ENCODE measurements at regions not wholly inside any gene's neighbourhood (a gene's known extent, or its start where the extent isn't known, plus 50 kb on each side); places are given as distances from the start of the nearest gene placed in this dataset.
"Not testable (repeated sequence)": the region's sequence is repeated elsewhere in the genome, so short reads cannot be mapped to it uniquely, and the experiment has no call there.

- Mint-ChIP-seq H3K27ac (no peak overlapping the region), H3K4me3 (no peak overlapping the region), H3K4me1 (ENCODE audit: low read depth) (peaks cover 7% of the 10 kb centered on the region), H3K27me3 (no peaks in the 10 kb centered on the region), H3K9me3 (ENCODE audit: low read depth) (no peaks in the 10 kb centered on the region), H3K36me3 (no peaks in the 10 kb centered on the region)
Observed at GRCh38 chr21:35189077-35189863, 140.2 kb upstream of the RUNX1 start.

GRCh38 chr21:35183389-35183788 is 134.3 kb upstream of the RUNX1 start:
- not testable (repeated sequence) for H3K36me3 Mint-ChIP-seq; H3K4me3 Mint-ChIP-seq; H3K4me1 Mint-ChIP-seq (ENCODE audit: low read depth); H3K27me3 Mint-ChIP-seq; H3K27ac Mint-ChIP-seq; H3K9me3 Mint-ChIP-seq (ENCODE audit: low read depth)

DNA sequence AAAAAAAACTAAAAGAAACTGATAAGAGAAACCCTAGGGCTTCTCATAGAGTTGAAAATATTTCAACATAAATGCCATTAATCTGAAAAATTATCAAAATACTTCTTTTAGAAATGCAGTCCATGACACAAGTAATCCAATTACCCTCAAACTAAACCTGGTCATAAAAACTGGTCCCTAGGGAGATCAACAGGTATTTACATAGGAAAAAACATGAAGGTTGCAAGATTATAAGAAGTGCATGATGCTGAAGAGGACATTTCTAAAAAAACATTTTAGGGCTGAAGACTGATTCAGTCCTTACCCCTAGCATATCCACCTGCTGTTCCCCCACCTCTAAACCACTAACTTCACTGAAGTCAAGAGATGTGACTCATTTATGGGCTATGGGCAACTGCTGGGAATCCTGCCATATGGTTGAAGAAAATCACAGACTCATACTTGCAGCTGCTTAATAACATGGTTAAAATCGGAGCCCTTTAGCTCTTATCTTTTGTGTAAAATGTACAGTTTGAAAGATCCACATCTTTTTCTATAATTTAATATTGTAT is 131.0 kb upstream of the RUNX1 start:
- Mint-ChIP-seq H3K27ac (no peak overlapping the region), H3K4me1 (ENCODE audit: low read depth) (peaks cover 9% of the 10 kb centered on the region), H3K4me3 (no peak overlapping the region), H3K27me3 (no peaks in the 10 kb centered on the region), H3K9me3 (ENCODE audit: low read depth) (peaks cover 2% of the 10 kb centered on the region), H3K36me3 (peaks cover under 1% of the 10 kb centered on the region)

- H3K27ac Mint-ChIP-seq, result peak overlapping the region; percentile 71
- no peaks in the 10 kb centered on the region for H3K27me3 Mint-ChIP-seq
- H3K36me3 Mint-ChIP-seq, result peaks cover 2% of the 10 kb centered on the region
- peaks cover 9% of the 10 kb centered on the region for H3K4me1 Mint-ChIP-seq (ENCODE audit: low read depth)
- H3K4me3 Mint-ChIP-seq, result no peak overlapping the region
- peaks cover 4% of the 10 kb centered on the region for H3K9me3 Mint-ChIP-seq (ENCODE audit: low read depth)
Observed at GRCh38 chr21:35178827-35179226, 129.7 kb upstream of the RUNX1 start.

DNA sequence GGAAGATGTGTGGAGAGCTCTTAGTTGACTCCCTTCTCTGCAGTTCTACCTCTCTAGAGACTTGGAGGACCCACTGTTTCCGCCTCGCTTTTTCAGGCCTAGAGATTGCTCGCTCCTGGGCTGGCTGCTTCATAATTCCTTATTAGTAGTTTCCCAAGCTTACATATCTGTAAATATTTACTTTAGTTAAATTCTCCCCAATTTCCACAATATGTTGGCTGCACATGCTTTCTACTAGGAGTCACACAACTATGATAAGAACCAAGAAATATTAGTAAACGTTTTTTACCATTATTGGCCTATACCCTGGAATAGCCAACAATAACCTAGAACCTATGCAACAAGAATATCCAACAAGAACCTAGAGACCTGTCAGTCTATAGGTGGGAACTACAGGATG is 129.0 kb upstream of the RUNX1 start:
- Mint-ChIP-seq H3K27me3 (no peaks in the 10 kb centered on the region), H3K4me3 (no peak overlapping the region), H3K4me1 (ENCODE audit: low read depth) (peaks cover 14% of the 10 kb centered on the region), H3K36me3 (peaks cover 2% of the 10 kb centered on the region), H3K27ac (no peak overlapping the region), H3K9me3 (ENCODE audit: low read depth) (peaks cover 4% of the 10 kb centered on the region)

- H3K4me3 Mint-ChIP-seq, result no peak overlapping the region
- H3K27me3 Mint-ChIP-seq, result no peaks in the 10 kb centered on the region
- H3K27ac Mint-ChIP-seq, result peak overlapping the region; percentile 24
- peaks cover 2% of the 10 kb centered on the region for H3K36me3 Mint-ChIP-seq
- H3K4me1 Mint-ChIP-seq (ENCODE audit: low read depth), result peaks cover 35% of the 10 kb centered on the region
- H3K9me3 Mint-ChIP-seq (ENCODE audit: low read depth), result peaks cover 4% of the 10 kb centered on the region
Observed at GRCh38 chr21:35172231-35172630, 123.1 kb upstream of the RUNX1 start.

GRCh38 chr21:35171385-35171784 is 122.3 kb upstream of the RUNX1 start:
- Mint-ChIP-seq H3K9me3 (ENCODE audit: low read depth) (peaks cover 4% of the 10 kb centered on the region), H3K4me1 (ENCODE audit: low read depth) (peaks cover 35% of the 10 kb centered on the region), H3K27ac (no peak overlapping the region), H3K36me3 (peaks cover 2% of the 10 kb centered on the region), H3K4me3 (no peak overlapping the region), H3K27me3 (no peaks in the 10 kb centered on the region)

DNA sequence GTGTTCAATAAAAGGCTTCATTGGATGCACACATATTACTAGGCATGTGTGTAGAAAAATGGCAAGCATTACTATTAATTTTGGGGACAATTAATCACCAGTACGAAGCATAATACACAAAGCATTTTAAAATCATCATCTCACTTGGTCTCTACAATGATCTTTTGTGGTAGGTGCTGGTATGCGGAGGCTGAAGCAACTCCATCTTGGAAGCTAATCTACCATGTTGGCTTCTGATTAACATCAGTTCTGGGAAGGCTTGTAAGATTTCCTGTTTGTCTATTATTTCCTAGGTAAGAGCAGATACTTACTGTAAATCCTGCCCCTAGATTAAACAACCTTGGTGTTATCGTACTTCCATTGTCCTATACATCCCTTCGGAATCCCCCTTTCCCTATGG is 121.7 kb upstream of the RUNX1 start:
- H3K27me3 Mint-ChIP-seq, result no peaks in the 10 kb centered on the region
- H3K36me3 Mint-ChIP-seq, result peaks cover 2% of the 10 kb centered on the region
- H3K4me1 Mint-ChIP-seq (ENCODE audit: low read depth), result peaks cover 35% of the 10 kb centered on the region
- peak overlapping the region; percentile 2 for H3K27ac Mint-ChIP-seq
- peaks cover 4% of the 10 kb centered on the region for H3K9me3 Mint-ChIP-seq (ENCODE audit: low read depth)
- H3K4me3 Mint-ChIP-seq, result no peak overlapping the region

DNA sequence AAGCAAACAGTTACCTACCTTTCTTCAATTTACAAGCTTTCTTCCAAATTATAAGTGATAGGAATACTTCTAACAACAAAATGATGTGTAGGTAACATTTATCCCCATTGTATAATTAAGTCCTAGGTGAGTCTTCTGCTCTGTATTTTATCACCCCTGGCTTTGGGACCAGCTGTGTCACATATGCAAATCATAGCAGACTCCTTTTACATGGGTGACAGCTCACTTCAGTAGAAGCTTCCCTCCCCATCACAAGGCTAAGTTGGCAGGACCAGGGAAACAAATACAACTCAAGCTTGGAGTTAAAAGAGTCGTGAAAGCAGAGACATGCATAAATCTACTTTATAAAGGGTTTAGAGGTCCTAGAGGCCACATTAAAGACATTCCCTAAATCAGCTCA is 121.1 kb upstream of the RUNX1 start:
- Mint-ChIP-seq H3K9me3 (ENCODE audit: low read depth) (peaks cover 5% of the 10 kb centered on the region), H3K36me3 (peaks cover 2% of the 10 kb centered on the region), H3K27ac (no peak overlapping the region), H3K4me1 (ENCODE audit: low read depth) (peaks cover 35% of the 10 kb centered on the region), H3K4me3 (peak overlapping the region; percentile 14), H3K27me3 (no peaks in the 10 kb centered on the region)

- Mint-ChIP-seq H3K9me3 (ENCODE audit: low read depth) (peaks cover 3% of the 10 kb centered on the region), H3K4me3 (no peak overlapping the region), H3K27ac (no peak overlapping the region), H3K27me3 (no peaks in the 10 kb centered on the region), H3K36me3 (no peaks in the 10 kb centered on the region), H3K4me1 (ENCODE audit: low read depth) (peaks cover 35% of the 10 kb centered on the region)
Observed at GRCh38 chr21:35169574-35169973, 120.5 kb upstream of the RUNX1 start.

- Mint-ChIP-seq H3K27ac (no peak overlapping the region), H3K4me3 (no peak overlapping the region), H3K9me3 (ENCODE audit: low read depth) (peaks cover 8% of the 10 kb centered on the region), H3K36me3 (no peaks in the 10 kb centered on the region), H3K27me3 (no peaks in the 10 kb centered on the region), H3K4me1 (ENCODE audit: low read depth) (peaks cover 35% of the 10 kb centered on the region)
Observed at GRCh38 chr21:35168735-35169134, 119.6 kb upstream of the RUNX1 start.

DNA sequence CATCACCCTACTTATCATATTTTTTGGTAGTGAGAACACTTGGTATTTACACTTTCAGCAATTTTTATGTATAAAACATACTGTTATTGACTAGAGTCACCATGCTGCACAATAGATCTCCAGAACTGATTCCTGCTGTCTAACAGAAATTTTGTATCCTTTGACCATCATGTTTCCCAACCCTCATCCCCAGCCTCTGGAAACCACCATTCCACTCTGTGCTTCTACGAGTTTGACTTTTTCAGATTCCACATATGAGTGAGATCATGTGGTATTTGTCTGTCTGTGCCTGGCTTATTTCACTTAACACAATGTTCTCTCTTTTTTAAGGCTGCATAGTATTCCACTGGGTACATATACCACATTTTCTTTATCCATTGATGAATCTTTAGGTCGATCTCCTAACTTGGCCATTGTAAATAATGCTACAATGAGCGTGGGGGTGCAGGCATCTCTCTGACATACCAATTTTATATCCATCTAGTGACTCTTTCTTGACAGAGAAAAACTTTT is 115.9 kb upstream of the RUNX1 start:
- peaks cover under 1% of the 10 kb centered on the region for H3K36me3 Mint-ChIP-seq
- peaks cover 8% of the 10 kb centered on the region for H3K9me3 Mint-ChIP-seq (ENCODE audit: low read depth)
- H3K4me3 Mint-ChIP-seq, result no peak overlapping the region
- no peaks in the 10 kb centered on the region for H3K27me3 Mint-ChIP-seq
- H3K4me1 Mint-ChIP-seq (ENCODE audit: low read depth), result peaks cover 2% of the 10 kb centered on the region
- no peak overlapping the region for H3K27ac Mint-ChIP-seq

GRCh38 chr21:35164380-35164779 is 115.3 kb upstream of the RUNX1 start:
- Mint-ChIP-seq H3K4me1 (ENCODE audit: low read depth) (peaks cover 1% of the 10 kb centered on the region), H3K36me3 (peaks cover 5% of the 10 kb centered on the region), H3K9me3 (ENCODE audit: low read depth) (peaks cover 8% of the 10 kb centered on the region), H3K27ac (no peak overlapping the region), H3K4me3 (no peak overlapping the region), H3K27me3 (no peaks in the 10 kb centered on the region)

- no peak overlapping the region for H3K4me3 Mint-ChIP-seq
- H3K4me1 Mint-ChIP-seq (ENCODE audit: low read depth), result no peaks in the 10 kb centered on the region
- peaks cover 8% of the 10 kb centered on the region for H3K9me3 Mint-ChIP-seq (ENCODE audit: low read depth)
- H3K27ac Mint-ChIP-seq, result no peak overlapping the region
- peaks cover 5% of the 10 kb centered on the region for H3K36me3 Mint-ChIP-seq
- no peaks in the 10 kb centered on the region for H3K27me3 Mint-ChIP-seq
Observed at GRCh38 chr21:35163411-35163810, 114.3 kb upstream of the RUNX1 start.

GRCh38 chr21:35162831-35163230 is 113.7 kb upstream of the RUNX1 start:
- no peaks in the 10 kb centered on the region for H3K27me3 Mint-ChIP-seq
- peaks cover 5% of the 10 kb centered on the region for H3K36me3 Mint-ChIP-seq
- H3K9me3 Mint-ChIP-seq (ENCODE audit: low read depth), result peaks cover 12% of the 10 kb centered on the region
- H3K27ac Mint-ChIP-seq, result no peak overlapping the region
- no peaks in the 10 kb centered on the region for H3K4me1 Mint-ChIP-seq (ENCODE audit: low read depth)
- H3K4me3 Mint-ChIP-seq, result no peak overlapping the region

DNA sequence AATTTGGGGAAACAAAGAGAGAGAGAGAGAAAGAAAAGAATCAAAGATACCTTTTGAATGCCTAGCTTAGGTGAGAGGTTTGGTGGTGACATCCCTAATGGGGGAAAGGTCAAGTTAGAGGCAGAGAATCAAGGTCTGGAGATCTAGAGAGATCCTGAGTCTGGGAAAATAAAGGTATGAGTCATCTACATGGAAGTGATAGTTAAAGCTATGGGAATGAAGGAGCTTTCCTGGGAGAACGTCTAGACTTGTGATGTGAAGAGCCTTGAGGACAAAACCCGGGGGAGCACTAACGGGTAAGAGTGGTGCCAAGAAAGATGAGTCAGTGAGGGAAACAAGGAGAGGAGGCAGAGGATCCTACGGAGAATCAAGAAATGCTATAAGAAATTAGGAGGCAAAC is 110.8 kb upstream of the RUNX1 start:
- Mint-ChIP-seq H3K4me3 (no peak overlapping the region), H3K27me3 (no peaks in the 10 kb centered on the region), H3K36me3 (peaks cover 17% of the 10 kb centered on the region), H3K27ac (peak overlapping the region; percentile 5), H3K4me1 (ENCODE audit: low read depth) (no peaks in the 10 kb centered on the region), H3K9me3 (ENCODE audit: low read depth) (peaks cover 19% of the 10 kb centered on the region)

All from activated naive CD8-positive, alpha-beta T cell (primary cell).